Nucleus accumbens (tissue), 56 donors: ENCODE measurements at regions not wholly inside any gene's neighbourhood (a gene's known extent, or its start where the extent isn't known, plus 50 kb on each side); places are given as distances from the start of the nearest gene placed in this dataset.

Source experiments
- DNase-seq, 56 donors: peaks; one replicate each; lab custom pipeline; 2025; lab: John Stamatoyannopoulos, UW

DNA sequence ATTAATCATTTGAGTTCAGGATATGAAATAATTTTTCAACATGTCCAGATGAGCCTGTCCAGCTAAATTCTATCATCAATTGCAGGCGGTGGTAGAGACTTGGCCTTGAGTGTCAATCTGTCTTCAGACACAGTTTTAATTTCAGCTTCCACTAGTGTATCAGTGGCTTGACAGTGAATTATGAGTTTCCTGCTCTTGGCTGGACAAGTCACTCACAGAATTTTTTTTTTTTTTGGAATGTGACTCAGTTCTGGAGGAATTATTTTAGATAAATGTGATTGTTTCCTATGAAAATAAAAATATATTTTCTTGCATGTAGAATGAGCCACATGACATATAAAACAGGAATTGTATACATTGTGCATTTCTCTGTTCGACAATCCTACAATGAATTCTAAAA lies 319.9 kb upstream of the AKR1E2 start:
- no peak for DNase-seq

DNA sequence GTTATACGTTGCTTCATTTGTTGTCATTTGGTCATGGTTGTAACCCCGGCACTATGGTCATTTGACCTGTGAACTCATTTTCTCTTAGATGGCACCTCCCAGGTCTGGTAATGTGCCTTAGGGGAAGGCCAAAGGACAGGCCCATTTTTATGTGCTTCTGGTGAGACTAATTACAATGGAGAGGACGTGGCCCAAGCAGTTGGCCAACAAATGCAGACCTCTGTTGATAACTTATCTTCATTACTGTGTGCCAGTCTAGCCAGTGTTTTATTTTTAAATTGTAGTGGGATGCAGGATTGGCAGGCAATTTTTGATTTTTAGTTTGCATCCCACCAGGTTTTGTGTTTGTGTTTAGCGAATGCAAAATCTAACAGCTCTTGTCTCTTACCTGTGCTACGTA lies 321.5 kb upstream of the AKR1E2 start:
- DNase-seq: no peak

DNA sequence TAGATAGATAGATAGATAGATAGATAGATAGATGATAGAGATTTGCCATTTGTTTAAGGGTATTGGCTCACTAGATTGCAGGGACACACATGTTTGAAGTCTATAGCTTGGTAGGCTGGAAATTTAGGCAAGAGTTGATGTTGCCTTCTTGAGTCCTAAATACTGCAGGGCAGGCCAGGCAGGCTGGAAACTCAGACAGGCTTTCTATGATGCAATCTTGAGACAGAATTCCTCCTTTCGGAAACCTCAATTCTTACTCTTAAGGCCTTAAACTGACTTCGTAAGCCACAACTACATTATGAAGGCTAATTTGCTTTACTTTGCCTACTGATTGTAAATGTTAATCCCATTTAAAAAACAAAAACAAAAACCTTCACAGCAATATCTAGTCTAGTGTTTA lies 322.9 kb upstream of the AKR1E2 start:
- no peak for DNase-seq

GRCh38 chr10:4501306-4501705 lies 324.7 kb upstream of the AKR1E2 start:
- no peak for DNase-seq

DNA sequence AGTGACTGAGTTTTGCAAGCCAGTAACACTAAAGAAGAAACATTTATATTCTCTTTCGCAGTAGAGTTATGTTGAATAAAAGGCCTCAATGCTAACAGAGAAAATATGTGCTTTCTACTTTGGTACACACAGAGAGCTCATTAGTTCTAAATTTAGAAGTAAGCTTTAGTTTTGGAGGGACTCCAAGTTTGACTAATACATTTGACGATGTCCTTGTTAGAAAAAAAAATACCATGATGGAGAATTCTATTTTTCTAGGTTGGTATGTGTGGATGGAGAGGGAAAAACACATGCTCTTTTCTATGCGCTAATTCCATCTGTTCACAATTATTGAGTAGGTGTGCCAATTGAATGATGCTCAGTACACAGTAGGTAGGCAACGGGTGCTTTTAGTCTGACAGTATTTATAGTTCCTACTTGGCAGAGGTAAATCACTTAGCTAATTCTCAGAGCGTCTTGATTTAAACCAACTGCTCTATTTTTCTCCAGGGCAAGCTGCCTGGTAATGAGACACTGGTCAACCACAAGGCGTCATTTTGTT lies 327.2 kb upstream of the AKR1E2 start:
- no peak for DNase-seq

- DNase-seq: no peak
These were observed 331.5 kb upstream of the AKR1E2 start for GRCh38 chr10:4494551-4494950.

GRCh38 chr10:4492202-4492601 lies 333.8 kb upstream of the AKR1E2 start:
- DNase-seq: no peak

DNA sequence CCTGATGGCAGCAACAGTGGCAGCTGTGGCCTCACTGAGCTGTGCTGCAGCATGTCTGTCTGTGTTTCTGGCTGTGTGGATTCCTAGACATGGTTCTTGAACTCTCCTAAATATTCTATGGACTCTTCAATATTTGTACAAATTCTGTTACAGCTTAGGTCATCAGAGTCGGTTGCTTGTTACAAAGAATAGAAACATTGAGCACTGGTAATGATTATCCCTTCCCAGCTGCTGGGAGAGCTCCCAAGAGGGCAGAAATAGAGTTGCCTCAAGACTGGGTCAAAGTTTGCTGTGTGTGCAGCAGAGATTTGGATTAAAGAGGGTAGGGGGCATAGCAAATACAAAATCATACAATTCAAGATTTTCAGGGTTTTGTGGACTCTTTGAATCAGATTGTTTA lies 337.1 kb upstream of the AKR1E2 start:
- no peak for DNase-seq

GRCh38 chr10:4485636-4486035 lies 340.4 kb upstream of the AKR1E2 start:
- no peak for DNase-seq

GRCh38 chr10:4483811-4484210 lies 342.2 kb upstream of the AKR1E2 start:
- DNase-seq: no peak

DNA sequence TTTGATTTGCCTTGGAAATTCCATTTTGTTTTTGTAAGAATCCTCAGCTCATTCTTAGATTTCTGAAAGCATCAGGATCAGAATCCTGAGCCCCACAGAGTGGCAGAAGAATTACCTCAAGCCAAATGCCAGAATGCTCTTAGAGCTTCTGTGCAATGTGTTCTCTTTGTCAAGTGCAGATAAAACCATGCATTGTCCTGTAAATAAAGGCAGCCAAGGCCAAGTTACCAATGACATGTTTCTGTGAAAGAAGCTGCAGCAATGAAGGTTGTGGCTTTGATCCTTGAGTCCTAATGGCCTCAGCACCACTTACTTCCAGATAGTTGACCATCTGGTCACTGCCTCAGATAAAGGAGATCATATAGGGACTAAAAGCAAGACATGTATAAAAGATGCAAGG lies 343.3 kb upstream of the AKR1E2 start:
- DNase-seq: no peak

- no peak for DNase-seq
These were observed 344.8 kb upstream of the AKR1E2 start for GRCh38 chr10:4481192-4481591.

DNA sequence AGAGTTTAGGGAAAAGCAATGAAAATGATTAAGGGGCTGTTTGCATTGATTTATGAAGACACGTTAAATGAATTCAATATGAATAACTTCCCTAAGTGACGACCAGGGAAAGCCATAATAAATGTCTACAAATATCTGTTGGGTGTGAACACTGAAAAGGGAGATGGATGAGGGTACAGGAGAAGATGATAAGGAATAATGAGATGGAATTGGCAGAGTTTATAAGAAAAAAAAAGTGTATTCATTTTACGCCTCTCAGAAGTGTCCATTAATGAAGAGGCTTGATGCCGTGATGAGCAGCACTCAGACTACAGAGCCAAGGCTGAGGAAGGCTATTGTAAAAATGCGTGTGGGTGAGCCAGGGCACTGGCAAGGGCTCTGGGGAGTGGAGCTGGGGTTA lies 346.7 kb upstream of the AKR1E2 start:
- DNase-seq: no peak

DNA sequence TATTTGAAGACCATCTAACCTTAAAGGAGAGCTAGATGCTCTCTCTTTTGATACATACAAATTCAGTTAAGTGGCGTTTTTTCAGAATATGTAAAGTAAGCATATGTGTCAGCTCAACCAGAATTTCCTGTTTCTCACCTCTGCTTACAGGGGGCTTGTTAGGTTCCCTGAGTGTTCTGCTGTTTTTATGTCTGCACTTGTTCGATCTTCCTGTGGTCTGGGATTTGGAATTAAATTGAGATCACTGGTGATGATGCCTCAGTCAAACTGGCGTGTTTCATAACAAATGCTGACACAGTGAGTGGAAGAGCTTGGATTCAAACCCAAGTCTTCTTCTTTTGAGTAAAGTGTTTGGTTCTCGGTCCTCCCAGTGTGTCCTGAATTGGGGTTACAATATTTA lies 348.3 kb upstream of the AKR1E2 start:
- no peak for DNase-seq

DNA sequence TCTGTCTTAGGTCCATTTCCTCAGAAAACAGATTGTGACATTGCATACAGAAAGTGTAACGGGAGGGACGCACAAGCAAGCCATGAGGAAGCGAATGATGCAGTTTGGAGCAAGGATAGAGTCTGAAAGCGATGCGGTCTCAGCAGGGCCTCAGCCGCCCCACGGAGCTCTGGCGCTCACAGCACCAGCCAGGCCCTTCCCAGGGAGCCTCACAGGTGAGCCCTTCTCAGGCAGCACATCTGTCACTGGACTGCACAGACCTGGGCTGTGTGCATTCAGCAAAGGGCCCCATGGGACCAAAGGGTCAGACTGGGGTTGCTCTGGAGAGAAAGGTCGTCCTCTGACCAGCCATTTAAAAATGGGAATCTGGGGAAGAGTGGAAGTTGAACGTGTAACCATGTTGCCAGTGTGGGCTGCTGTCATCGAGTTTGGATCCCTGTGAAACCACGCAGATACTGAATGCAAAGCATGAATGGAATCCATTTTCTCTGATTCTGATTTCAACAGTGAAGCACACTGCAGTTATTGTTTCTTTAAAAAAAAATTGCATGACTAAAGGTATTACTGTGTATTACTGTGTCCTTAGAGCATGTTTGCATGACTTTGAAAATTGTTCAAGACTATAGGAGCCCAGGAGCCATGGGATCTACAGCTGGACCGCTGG lies 350.0 kb upstream of the AKR1E2 start:
- DNase-seq: no peak

- DNase-seq: no peak
These were observed 351.2 kb upstream of the AKR1E2 start for GRCh38 chr10:4474829-4475228.

GRCh38 chr10:4473977-4474376 lies 352.0 kb upstream of the AKR1E2 start:
- no peak for DNase-seq

DNA sequence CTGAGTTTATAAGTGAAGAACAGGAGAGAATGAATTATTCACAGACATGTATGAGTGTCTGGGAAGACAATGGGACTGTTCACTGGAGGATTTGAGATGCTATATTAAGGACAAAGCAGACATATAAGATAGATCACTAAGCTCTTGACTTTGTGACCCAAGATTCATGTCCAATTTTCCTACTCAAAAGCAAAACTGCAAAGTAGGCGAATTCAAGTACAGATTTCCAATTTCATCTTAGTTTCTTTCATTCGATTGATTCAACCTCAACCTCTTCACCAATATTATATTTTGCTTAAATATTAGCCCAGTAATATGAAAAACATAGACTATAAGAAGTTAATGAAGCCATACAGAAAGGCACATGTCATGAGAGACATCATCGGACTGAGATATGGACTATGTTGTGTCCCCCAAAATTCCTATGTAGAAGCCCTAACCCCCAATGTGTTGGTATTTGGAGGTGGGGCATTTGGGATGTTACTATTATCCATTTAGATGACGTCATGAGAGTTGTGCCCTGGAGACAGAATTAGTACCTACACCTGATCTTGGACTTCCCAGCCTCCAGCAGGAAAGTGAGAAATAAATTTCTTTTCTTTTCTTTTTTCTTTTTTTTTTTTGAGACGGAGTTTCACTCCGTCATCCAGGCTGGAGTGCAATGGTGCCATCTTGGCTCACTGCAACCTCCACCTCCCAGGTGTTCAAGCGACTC lies 353.7 kb upstream of the AKR1E2 start:
- DNase-seq: no peak

- no peak for DNase-seq
These were observed 355.7 kb upstream of the AKR1E2 start for GRCh38 chr10:4470231-4470835.

DNA sequence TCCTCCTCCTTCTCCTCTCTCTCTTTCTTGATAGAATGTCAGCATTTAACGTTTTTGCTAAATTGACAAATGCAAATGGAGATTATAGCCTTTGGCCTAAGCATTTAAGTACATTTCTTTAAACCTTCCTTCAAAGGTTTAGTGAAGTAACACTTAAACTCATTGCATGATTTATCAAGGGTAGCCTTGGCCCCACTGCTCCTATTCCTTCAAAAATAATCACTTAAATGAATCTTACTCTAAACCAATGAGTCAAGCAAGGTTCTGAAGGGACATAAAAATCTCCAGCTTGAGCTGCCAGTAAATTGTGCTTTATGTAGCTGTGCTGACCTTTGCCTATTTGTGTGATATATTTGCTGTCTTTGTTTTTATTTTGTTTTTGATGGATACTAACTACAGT lies 358.5 kb upstream of the AKR1E2 start:
- no peak for DNase-seq

DNA sequence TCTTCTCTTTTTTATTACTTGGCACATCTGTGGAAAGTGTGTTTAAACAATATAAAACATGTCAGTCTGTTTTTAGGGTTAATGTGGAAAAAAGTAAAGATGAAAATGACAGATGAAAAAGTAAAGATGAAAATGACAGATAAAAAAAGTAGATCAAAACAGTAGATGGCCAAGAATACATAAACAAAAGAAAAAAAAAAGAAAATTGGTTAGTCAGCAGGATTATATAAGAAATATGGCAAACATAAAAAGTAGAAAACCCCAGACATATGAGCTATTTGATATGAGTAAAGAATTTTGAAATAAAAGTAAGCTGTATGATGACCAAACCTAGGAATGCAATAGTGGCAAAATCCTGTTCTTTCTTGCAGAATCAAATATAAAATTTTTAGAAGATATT lies 365.7 kb upstream of the AKR1E2 start:
- DNase-seq: no peak

DNA sequence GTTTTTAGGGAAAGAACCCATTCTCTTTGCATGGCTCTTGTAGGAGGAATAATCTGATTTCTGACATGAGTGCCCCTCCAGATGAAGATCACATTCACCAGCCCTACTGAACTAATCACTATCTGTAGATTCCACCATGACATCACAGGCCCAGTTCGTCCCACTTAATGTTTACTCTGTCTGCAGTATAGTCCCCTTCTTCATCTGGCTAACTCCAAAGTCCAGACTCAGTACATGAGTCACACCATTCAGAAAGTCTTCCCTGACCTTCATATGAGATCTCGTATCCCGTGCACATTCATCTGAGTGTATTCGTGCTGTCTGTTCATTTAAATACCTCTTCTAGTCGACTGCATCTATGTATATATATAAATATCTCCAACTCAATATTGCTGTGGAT lies 366.5 kb upstream of the AKR1E2 start:
- DNase-seq: no peak
